NCI-H446 (cell line): ENCODE measurements at regions not wholly inside any gene's neighbourhood (a gene's known extent, or its start where the extent isn't known, plus 50 kb on each side); places are given as distances from the start of the nearest gene placed in this dataset.

Experiments used
- DNase-seq, 2 experiments: peaks; one replicate each; lab custom pipeline; 2025; lab: John Stamatoyannopoulos, UW

GRCh38 chr18:40821596-40822243 lies 1133.3 kb upstream of the PIK3C3 start:
- peak in 1 of 2 experiments; percentile 1 for DNase-seq

DNA sequence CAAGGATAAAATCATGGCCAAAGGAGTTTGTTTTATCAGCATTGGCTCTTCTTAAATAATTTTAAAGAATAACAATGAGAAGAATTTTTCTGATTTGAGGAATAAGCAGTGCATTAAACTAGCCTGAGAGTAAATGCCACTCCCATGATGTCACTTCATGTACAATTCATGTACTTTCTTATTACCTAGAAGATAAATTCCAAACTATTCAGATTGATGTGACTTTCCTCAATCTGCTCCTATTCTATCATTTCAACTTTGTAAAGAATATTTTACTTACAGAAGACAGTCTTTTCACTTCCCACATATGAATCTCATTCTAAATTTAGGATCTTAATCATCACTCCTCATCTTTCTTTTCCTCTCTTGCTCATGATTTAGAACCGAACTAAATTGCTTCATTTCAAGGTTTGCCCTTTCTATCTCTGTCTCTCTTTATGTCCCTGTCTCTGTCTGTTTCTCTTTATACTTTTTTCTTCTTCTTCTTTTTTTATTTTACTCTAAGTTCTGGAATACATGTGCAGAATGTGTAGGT lies 1142.0 kb upstream of the PIK3C3 start:
- DNase-seq, result no peak

DNA sequence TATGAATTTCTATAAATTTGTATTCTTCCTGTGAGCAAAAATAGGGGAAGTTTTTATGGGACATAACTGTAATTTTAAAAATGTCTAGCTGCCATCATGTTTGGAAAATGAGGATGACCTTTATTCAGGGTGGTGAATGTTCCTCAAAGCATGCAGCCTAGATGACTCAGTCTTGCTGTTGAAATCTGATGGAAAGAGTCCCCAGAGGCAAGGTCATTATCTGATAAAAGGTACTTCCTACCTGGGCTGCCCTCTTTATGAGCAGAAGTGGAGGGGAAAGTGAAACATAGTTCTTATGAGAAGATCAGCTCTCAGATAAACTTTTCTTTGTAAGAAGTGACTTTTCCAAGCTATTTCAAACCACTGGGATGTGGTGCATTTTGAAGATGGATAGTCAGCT lies 1144.7 kb upstream of the PIK3C3 start:
- no peak for DNase-seq

DNA sequence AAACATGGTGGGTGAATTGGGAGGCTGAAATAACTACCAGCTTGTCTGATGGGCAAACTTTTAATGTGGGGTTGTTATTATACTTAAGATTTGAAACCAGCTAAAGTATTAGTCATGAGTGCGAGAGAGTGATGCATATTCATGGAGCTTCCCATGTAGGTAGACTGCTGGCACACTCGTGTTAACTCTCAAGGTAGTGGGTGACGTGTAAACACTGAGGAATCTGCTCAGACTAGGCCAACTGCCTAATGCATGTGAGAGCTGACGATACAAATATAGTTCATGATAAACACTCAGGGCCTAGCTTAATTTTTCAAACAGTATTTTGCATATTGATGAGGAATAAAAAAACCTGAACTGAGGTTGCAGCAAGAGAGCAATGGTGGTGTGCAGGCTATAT lies 1165.7 kb upstream of the PIK3C3 start:
- no peak for DNase-seq

DNA sequence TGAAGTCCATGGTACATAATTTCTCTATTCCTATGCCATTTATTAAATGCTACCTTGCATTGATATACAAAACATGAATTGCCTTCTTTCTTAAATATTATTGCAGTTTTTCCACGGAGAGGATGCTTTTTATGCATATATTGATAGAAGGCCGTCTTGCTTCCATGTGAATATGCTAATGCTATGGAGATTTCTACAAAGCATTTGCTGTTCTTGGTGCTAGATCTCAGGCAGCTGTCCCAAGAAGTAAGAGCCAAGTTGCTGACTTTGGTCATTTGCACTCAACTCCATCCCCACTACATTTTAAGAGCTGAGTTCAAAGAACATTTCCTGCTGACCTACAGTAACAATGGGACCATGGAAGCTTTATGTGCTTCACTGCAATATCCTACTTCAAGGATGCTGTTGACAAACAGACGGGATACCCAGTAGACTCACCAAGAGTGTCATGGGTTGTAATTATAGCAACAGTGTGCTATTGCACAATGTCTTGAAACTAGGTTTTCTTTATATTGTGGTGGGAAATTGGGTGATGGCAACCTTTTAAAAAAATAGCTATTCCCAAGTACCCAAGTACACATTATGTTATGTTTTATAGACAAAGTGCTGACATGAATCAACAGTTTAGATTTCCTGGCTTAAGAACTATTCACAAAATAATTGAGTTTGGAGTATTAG lies 1172.4 kb upstream of the PIK3C3 start:
- DNase-seq, result no peak

- no peak for DNase-seq
These were observed 1185.2 kb upstream of the PIK3C3 start for GRCh38 chr18:40769786-40770185.

DNA sequence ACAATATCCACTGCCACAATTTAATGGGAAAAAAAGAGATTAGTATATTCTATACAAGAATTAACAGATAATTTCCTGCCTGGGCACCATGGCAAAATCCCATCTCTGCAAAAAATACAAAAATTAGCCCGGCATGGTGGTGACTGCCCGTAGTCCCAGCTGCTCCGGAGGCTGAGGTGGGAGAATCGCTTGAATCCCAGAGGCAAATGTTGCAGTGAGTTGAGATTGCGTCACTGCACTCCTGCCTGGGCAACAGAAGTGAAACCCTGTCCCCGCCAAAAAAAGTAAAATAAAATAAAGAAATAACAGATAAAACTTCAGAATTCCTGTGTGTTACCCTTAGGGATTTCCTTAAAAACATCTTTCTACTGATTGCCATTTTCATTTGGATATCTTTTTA lies 1194.8 kb upstream of the PIK3C3 start:
- DNase-seq, result no peak

DNA sequence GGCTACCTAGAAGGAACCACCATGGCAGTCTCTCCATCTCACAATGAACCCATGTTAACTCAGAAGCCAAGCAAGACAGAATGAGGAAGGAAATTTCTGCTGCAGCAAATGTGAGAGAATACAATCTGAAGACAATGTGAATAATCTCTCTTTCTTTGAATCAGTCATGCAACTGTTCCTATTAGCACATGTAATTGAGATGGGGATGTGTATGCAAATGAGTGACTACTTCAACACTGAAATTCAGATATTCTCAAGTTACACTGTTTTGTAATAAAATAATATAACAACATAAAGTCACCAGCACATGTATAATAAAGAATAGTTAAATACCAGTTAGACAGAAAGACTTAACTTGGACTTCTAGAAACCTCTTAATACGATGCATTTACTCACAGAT lies 1200.6 kb upstream of the PIK3C3 start:
- no peak for DNase-seq

- no peak for DNase-seq
These were observed 1202.7 kb upstream of the PIK3C3 start for GRCh38 chr18:40752316-40752715.

GRCh38 chr18:40751186-40751585 lies 1203.8 kb upstream of the PIK3C3 start:
- peak in 1 of 2 experiments; percentile 6 for DNase-seq

DNA sequence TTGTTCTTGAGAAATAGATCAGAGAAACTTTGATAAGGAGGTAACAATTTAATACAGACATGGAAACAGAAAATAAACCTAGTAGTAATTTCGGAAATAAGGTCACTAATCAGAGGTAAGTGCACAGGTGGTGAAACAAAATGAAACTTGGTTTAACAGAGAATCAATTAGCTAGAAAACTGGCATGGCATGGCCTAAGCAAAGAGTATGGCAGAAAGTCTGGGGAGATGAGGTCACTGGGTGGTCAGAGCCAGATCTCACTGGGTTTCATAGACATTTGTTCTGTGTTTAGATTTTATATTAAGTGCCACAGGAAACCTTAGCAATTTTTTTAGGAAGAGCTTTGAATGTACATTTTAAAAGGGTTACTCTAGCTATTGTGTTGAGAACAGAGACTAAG lies 1216.0 kb upstream of the PIK3C3 start:
- DNase-seq, result no peak

DNA sequence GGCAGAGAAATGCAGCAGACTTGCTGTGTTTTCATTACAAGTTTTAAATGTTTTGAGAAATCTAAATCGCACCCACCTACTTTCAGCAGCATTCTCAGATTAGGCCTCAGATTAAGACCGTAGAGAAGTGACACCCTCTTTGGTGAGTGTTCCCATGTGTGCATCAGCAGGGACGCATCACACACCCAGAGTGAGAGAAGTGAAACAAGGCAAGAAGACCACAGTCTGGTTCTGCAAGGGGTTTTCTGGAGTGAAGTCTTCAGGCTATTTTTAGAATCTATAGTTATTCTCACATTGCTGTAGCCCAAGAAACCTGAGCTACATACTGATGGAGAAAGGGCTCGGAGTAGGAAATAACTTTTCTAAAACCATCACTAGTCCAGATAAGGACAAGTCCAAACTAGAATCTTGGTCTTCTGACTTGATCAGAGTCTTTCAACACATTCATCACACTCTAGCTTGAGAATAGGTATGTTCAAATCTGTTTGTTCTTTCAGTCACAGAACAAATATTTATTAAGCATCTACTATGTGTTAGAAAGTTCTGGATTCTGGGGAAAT lies 1216.6 kb upstream of the PIK3C3 start:
- DNase-seq, result no peak

- DNase-seq, result no peak
These were observed 1246.3 kb upstream of the PIK3C3 start for GRCh38 chr18:40708726-40709125.

DNA sequence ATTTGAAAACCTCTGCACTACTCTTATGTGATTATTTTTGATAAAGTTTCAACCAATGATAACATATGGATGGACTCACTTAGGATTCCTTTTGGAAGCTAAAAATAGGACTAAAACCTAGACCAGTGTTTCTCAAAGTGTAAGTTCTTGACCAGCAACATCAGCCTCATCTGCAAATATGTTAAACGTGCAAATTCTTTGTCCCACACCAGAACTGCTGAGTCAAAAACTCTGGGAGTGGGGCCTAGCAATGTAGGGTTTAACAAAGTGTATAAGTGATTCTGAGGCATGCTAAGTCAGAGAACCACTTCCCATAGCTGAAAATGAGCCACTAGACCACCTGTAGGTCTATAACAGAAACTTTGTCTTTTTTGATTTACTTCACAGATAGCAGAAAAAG lies 1247.2 kb upstream of the PIK3C3 start:
- DNase-seq, result no peak

DNA sequence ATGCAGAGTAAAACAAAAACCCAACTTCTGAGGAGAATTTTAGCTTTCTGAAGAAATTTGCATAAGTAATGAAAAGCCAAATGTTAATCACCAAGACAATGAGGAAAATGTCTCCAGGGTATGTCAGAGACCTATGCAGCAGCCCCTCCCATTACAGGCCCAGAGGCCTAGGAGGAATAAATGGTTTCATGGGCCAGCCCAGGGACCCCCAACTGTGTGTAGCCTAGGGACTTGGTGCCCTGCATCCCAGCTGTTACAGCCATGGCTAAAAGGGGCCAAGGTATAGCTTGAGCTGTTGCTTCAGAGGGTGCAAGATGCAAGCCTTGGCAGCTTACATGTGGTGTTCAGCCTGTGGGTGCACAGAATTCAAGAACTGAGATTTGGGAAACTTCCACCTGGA lies 1256.9 kb upstream of the PIK3C3 start:
- DNase-seq, result no peak

DNA sequence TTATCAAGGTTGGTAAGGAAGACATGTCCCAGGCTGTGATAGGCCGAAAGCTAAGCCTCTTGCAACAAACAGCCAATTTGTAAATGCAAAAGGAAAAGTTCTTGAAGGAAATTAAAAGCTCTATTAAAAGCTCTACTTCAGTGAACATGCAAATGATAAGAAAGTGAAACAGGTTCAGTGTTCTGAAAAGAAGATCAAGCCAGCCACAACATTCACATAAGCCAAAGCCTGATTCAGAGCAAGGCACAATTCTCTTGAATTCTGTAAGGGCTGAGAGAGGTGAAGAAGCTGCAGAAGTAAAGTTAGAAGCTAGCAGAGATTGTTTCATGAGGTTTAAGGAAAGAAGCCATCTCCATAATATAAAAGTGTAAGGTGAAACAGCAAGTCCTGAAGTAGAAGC lies 1259.5 kb upstream of the PIK3C3 start:
- DNase-seq, result no peak

DNA sequence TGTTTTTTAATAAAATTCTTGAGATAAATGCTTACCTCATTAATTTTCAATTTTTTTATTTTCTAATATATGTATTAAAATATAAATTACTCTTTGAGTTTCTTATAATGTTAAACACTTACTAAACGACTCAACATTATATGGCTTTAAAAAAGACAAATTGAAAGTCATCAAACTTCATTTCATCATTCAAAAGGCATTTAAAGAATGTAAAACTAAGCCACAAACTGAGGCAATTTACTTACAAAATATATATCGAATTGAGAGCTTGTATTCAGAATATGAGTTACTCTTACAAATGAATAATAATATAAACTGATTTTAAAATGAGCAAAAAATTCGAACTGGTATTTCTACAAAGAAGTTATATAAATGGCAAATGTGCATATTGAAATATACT lies 1262.2 kb upstream of the PIK3C3 start:
- no peak for DNase-seq

DNA sequence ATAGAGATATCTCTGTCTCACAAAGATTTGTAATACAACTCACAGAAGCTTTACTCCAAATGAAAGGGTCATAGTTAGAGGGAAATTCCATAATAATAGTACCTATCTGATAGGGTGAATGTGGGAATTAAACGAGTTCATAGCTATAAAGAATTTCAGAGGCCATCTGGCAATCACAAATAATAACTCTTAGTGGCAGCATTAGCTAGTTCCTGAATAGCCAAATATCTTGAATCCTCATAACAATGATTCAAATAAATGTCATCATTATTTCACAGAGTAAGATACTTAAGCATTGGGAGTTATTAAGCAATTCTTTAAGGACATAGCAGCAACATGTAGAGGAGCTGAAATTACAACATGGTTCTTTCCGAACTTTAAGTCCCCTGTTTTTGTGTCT lies 1265.0 kb upstream of the PIK3C3 start:
- DNase-seq, result no peak

- no peak for DNase-seq
These were observed 1267.6 kb upstream of the PIK3C3 start for GRCh38 chr18:40687399-40687798.

GRCh38 chr18:40686836-40687235 lies 1268.2 kb upstream of the PIK3C3 start:
- DNase-seq, result no peak

GRCh38 chr18:40685219-40685618 lies 1269.8 kb upstream of the PIK3C3 start:
- DNase-seq, result no peak

DNA sequence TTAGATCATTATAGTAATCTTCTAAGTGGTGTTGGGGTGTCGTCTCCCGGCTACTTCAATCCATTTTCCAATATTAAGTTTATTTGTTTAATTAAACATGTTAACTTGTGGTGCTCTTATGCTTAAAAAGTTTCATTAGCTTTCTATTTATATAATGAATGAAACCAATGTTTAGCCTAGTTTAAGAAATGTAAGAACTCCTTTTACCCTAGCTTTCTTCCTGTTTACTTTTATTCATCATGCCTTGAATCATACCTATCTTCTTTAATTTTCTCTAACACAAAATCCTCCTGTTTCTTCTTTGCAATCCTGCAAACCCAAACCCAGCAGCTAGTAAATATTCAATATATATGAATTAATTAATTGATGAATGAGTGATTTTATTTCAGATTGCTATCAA lies 1276.7 kb upstream of the PIK3C3 start:
- no peak for DNase-seq

- no peak for DNase-seq
These were observed 1278.4 kb upstream of the PIK3C3 start for GRCh38 chr18:40676668-40677067.
